Right atrium auricular region (tissue), 2 donors: ENCODE measurements at regions not wholly inside any gene's neighbourhood (a gene's known extent, or its start where the extent isn't known, plus 50 kb on each side); places are given as distances from the start of the nearest gene placed in this dataset.

Experiments used
- DNase-seq: peaks from one replicate; pipeline ENCODE4 v3.0.0-alpha.2; 2019; ENCODE audit warnings: low spot score
- H3K27ac ChIP-seq, 2 donors: fragments of 200-600 bp; sonication (generic); 1 replicate in 1 of 2; 2 replicates in 1 of 2; pipeline ENCODE4 v1.5.1; 2016 to 2019
- H3K27me3 ChIP-seq, 2 donors: fragments of 200-600 bp; sonication (generic); one replicate each; pipeline versions ENCODE4 v1.5.1 to v1.6.0; 2017 to 2019
- H3K36me3 ChIP-seq: fragments of 200-600 bp; sonication (generic); one replicate; pipeline ENCODE4 v1.5.1; 2016
- H3K4me1 ChIP-seq, 2 donors: fragments of 200-600 bp; sonication (generic); one replicate each; pipeline versions ENCODE4 v1.5.1 to v1.6.0; 2017 to 2019
- H3K4me3 ChIP-seq, 2 donors: fragments of 200-600 bp; sonication (generic); 1 replicate in 1 of 2; 2 replicates in 1 of 2; pipeline ENCODE4 v1.5.1; 2017 to 2019; ENCODE audit warnings: mild to moderate bottlenecking in 1 of 2, moderate library complexity in 1 of 2
- H3K9me3 ChIP-seq, 2 donors: fragments of 200-600 bp; sonication (generic); one replicate each; pipeline ENCODE4 v1.5.1; 2019
- CTCF ChIP-seq, 2 donors: fragments of 200-600 bp; sonication (generic); IDR thresholded peaks; one replicate each; pipeline ENCODE4 v1.5.1; 2019; ENCODE audit warnings: antibody characterized with exemption in 2 of 2

GRCh38 chr2:173831312-173832229, 133.6 kb downstream of the SP3 start:
- Histone ChIP-seq H3K27me3 (no peaks in the 10 kb centered on the region), H3K4me1 (peaks cover 0 to 20% of the 10 kb centered on the region in 2 donors), H3K36me3 (no peaks in the 10 kb centered on the region), H3K9me3 (no peaks in the 10 kb centered on the region), H3K27ac (no peak overlapping the region), H3K4me3 (no peak overlapping the region)
- TF ChIP-seq CTCF (IDR thresholded peaks at IDR 0.05), result no peak
- DNase-seq, result no peak

GRCh38 chr2:173834141-173834540, 131.0 kb downstream of the SP3 start:
- Histone ChIP-seq H3K27ac (no peak overlapping the region), H3K4me3 (no peak overlapping the region), H3K9me3 (no peaks in the 10 kb centered on the region), H3K4me1 (peaks cover 0 to 20% of the 10 kb centered on the region in 2 donors), H3K36me3 (no peaks in the 10 kb centered on the region), H3K27me3 (no peaks in the 10 kb centered on the region)
- TF ChIP-seq CTCF (IDR thresholded peaks at IDR 0.05), result no peak
- no peak for DNase-seq

GRCh38 chr2:173835726-173836125, 129.4 kb downstream of the SP3 start:
- DNase-seq, result no peak
- H3K4me3 ChIP-seq, result no peak overlapping the region
- H3K36me3 ChIP-seq, result no peaks in the 10 kb centered on the region
- no peaks in the 10 kb centered on the region for H3K27me3 ChIP-seq
- TF ChIP-seq CTCF (IDR thresholded peaks at IDR 0.05), result no peak
- peaks cover 0 to 15% of the 10 kb centered on the region in 2 donors for H3K4me1 ChIP-seq
- no peaks in the 10 kb centered on the region for H3K9me3 ChIP-seq
- H3K27ac ChIP-seq, result no peak overlapping the region

GRCh38 chr2:173841110-173841509, 124.1 kb downstream of the SP3 start:
- Histone ChIP-seq H3K36me3 (no peaks in the 10 kb centered on the region), H3K27ac (no peak overlapping the region), H3K27me3 (no peaks in the 10 kb centered on the region), H3K4me3 (no peak overlapping the region), H3K4me1 (no peaks in the 10 kb centered on the region), H3K9me3 (no peaks in the 10 kb centered on the region)
- TF ChIP-seq CTCF (IDR thresholded peaks at IDR 0.05), result no peak
- DNase-seq, result no peak

GRCh38 chr2:173843526-173843925, 121.6 kb downstream of the SP3 start:
- Histone ChIP-seq H3K36me3 (no peaks in the 10 kb centered on the region), H3K9me3 (no peaks in the 10 kb centered on the region)
- no peak for TF ChIP-seq CTCF (IDR thresholded peaks at IDR 0.05)

More at GRCh38 chr2:173843526-173843925, 121.6 kb downstream of the SP3 start:
- H3K27ac ChIP-seq, result no peak overlapping the region
- no peaks in the 10 kb centered on the region for H3K4me1 ChIP-seq
- DNase-seq, result no peak
- no peaks in the 10 kb centered on the region for H3K27me3 ChIP-seq
- no peak overlapping the region for H3K4me3 ChIP-seq
